HG02678 (cell line): ENCODE measurements at regions not wholly inside any gene's neighbourhood (a gene's known extent, or its start where the extent isn't known, plus 50 kb on each side); places are given as distances from the start of the nearest gene placed in this dataset.
"Not testable (repeated sequence)": the region's sequence is repeated elsewhere in the genome, so short reads cannot be mapped to it uniquely, and the experiment has no call there.

ENCODE experiments used
- ATAC-seq: cut with Tn5 transposase; IDR thresholded peaks from one replicate; pipeline ENCODE4 v1.9.1; 2021; ENCODE audit warnings: mild to moderate bottlenecking, moderate library complexity; ENCODE audit not compliant: unreplicated experiment

DNA sequence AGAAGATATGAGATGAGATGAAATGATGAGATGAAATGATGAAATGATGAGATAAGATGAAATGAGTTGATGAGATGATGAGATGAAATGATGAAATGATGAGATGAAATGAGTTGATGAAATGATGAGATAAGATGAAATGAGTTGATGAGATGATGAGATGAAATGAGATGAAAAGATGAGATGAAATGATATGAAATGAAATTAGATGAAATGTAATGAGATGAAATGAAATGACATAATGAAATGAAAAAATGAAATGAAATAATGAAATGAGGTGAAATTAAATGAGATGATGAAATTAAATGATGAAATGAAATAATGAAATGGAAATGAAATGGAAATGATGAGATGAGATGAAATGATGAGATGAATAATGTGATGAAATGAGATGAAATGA lies 231.6 kb downstream of the GOLGA6L6 start:
- ATAC-seq = not testable (repeated sequence)

DNA sequence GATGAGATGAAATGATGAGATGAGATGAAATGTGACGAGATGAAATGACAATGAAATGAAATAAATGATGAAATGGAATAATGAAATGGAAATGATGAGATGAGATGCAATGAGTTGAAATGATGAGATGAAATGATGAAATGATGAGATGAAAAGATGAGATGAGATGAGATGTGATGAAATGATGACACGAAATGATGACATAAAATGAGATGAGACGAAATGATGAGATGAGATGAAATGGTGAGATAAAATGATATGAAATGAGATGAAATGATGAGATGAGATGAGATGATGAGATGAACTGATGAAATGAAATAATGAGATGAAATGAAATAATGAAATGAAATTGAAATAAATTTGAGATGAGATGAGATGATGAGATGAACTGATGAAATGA lies 232.2 kb downstream of the GOLGA6L6 start:
- not testable (repeated sequence) for ATAC-seq

DNA sequence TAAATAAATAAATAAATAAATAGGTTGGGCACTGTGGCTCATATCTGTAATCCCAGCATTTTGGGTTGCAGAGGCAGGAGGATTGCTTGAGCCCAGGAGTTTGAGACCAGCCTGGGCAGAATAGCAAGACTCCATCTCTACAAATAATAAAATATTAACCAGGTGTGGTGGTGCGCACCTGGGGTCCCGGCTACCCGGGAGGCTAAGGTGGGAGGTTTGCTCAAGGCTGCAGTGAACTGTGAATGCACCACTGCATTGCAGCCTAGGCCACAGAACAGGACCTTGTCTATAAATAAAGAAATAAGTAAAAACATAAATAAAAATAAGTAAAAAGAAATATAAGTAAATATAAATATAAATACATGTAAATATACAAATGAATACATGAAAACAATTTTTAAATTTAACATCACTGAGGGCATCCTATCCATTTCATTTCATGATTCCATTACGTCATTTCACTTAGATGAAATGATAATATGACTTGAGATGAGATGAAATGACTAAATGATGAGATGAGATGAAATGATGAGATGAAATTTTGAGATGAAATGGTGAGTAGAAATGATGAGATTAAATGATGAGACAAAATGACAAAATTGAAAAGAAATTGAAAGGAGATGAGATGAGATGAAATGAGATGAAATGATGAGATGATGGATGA lies 233.4 kb downstream of the GOLGA6L6 start:
- not testable (repeated sequence) for ATAC-seq

DNA sequence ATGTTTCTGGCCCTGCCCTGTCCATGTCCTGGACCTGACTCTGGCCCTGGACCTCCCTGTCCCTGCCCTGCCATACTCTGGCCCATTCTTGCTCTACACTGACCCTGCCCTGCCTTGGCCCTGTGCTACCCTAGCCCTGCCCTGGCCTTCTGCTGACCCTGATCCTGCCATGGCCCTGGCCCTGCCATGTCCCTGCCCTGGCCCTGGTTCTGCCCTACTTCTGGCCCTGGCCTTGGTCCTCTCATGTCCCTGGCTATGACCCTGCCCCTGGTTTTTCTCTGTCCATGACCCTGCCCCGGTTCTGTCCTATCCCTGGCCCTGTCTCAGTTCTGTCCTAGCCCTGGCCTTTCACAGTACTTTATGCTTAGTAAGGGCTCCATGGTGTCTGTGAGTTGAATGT lies 234.5 kb downstream of the GOLGA6L6 start:
- not testable (repeated sequence) for ATAC-seq

DNA sequence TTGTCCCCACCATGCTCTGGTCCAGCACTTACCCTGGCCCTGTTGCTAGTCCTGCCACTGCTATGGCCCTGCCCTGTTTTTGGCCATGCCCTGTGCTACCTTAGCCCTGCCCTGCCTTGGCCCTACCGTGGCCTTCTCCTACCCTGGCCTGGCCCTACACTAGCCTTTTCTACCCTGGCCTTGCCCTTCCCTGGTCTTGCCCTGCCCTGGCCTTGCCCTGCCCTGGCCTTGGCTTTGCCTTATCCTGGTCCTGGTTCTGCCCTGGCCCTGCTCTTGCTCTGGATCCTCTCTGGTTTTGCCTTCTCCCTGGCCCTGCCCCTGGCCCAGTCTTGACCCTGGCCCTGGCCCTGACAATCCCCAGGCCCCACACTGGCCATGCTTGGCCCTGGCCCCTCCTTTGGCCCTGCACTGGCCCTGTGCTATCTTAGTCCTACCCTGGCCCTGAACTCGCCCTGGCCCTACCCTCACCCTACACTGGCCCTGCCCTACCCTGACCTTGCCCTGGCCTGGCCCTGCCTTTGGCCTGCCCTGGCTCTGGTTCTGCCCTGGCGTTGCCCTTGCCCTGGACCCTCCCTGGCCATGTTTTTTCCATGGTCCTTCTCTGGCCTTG lies 235.0 kb downstream of the GOLGA6L6 start:
- ATAC-seq = not testable (repeated sequence)

DNA sequence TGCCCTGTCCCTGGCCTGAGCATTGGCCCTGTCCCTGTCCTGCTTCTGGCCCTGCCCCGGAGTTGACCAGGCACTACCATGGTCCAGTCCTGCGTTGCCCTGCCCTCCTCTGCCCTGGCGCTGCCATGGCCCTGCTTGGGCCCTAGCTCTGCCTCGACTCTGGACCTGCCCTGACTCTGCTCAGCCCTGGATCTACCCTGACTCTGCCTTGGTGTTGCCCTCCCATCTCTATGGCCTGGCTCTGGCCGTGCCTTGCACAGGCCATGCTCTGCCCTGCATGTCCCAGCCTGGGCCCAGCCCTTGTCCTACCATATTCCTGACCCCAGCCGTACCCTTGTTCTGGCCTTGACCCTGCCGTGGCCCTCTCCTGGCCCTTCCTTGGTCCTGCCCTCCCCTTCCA lies 235.7 kb downstream of the GOLGA6L6 start:
- not testable (repeated sequence) for ATAC-seq

DNA sequence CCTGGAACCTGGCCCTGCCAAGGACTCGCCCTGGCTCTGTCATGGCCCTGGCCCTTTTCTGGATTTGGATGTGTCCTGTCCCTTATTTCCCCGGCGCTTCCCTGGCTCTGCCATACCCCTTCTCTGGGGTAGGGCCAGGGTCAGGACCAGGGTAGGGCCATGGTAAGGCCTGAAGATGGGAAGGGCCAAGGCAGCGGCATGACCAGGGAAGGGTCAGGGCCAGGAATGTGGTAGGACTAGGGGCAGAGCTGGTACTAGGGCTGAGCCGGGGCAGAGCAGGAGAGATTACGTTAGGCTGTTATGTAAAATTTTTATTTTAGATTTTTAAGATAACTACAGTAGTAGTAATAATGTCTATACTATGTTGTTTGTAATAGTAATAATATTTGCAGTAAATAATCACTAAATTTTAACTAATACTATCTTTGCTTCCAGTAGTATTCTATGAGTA lies 236.6 kb downstream of the GOLGA6L6 start:
- not testable (repeated sequence) for ATAC-seq

DNA sequence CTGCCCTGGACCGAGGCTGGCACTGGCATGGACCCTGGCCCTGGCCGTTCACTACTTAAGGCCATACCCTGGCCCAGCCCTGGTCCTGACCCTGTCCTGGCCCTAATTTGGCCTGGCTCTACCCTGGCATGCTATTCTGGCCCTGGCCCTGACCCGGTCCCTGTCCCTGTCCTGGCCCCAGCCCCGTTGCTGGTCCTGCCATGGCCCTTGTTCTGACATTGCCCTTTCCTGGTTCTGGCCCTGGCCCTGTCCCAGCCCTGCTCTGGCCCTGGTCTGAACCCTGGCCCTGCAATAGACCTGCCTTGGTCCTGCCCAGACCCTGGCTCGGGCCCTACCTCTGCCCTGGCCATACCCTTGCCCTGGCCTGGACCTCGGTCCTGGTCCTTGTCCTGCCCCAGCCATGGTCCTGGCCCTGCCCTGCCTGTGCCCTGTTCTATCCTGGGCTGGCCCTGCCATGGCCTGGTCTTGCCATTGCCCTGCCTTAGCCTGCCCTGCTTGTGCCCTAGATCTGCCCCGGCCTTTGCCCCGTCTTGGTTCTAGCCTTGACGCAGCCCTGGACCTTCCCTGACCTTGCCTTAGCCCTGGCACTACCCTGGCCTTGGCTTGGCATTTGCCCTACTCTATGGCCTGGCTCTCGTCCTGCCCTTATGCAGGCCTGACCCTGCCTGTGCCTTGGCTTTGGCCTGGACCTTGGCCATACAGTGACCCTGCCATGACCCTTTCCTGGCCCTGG lies 237.2 kb downstream of the GOLGA6L6 start:
- ATAC-seq = not testable (repeated sequence)

DNA sequence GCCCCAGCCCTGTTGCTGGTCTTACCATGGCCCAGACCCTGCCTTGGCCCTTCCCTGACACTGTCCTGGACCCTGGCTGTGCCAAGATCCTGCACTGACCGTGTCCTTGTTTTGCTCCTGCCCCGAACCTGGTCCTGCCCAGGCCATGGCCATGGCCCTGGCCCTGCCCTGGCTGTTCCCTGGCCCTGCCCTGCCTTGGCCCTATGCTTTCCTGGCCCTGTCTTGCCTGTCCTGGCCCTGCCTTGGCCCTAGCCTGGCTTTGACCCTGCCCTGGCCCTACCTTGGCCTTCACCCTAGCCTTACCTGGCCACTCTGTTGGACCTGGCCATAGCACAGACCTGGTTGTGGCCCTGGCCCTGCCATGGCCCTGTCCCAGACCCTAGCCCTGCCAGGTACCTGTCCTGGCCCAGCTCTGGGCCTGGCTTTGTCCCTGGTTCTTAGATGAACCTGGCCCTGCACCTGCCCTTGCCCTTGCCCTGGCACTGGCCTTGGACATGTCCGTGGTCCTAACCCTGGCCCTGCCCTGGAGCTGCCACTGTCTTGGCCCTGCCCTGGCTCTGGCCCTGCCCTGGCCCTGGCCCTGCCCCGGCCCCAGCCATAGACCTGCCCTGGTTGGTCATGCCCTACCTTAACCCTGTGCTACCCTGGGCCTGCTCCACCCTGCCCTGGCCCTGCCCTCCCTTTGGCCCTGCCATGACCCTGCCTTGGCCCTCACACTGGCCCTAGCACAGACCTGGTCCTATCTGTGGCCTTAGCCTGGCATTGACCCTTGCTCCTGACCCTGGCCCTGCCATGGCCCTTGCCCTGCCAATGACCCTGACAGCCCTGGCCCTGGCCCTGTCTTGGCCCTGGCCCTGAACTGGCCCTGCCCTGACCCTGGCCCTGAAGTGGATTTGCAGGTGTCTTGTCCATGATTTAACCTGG lies 238.1 kb downstream of the GOLGA6L6 start:
- not testable (repeated sequence) for ATAC-seq

DNA sequence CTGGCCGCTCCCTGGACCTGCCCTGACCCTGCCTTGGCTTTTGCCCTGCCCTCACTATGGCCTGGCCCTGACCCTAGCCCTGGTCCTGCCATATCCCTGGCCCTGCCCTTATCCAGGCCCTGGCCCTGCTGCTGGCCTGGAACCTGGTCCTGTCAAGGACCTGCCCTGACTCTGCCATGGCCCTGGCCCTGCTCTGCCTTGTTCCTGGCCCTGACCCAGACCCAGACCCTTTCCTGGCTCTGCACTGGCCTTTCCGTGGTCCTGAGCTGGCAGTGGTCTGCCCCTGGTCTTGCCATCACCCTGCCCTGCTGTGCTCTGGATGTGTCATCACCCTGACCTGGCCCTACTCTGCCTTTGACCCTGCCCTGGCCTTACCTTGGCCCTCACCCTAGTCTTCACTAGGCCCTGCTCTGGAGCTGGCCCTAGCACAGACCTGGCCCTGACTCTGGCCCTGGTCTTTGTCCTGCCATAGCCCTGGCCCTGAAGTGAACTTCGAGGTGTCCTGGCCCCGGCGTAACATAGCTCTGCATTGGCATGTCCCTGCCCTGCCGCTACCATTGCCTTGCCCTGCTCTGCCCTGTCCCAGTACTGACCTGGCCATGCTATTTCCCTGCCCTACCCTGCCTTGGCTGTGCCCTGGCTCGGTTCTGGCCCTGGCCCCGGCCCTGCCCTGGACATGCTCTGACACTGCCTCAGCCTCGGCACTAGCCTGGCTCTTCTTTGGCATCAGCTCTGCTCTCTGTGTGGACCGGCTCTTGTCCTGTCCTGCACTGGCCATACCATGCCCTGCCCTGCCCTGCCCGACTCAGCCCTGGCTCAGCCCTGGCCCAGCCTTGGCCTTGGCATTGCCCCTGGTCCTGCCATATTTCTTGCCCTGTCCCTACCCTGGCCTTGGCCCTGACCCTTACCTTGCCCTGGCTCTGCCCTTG lies 239.2 kb downstream of the GOLGA6L6 start:
- ATAC-seq = not testable (repeated sequence)

DNA sequence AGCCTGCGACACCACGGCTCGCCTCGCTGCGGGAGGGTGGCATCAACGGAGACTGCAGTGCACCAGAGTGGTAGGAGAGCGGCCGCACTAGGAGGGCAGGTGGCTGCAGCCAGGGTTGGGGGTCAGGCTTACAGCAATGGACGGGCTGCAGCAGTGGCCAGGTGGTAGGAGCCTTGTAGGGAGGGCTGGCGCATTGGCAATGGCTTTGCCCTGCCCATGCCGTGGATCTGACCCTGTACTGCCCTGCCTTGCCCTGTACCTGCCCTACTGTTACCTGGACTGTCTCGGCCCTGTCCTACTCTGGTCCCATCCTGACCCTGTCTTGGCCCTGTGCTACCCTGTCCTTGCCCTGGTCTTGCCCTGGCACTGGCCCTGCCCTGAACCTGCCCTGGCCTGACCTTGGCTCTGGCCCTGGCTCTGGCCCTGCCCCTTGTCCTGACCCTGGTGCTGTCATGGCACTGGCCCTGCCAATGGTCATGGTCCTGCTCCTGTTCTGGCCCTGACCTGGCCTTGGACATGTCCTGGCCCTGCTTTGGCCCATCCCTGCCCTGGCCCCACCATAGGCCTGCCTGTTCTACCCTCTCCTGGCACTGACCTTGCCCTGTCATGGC lies 240.0 kb downstream of the GOLGA6L6 start:
- not testable (repeated sequence) for ATAC-seq

DNA sequence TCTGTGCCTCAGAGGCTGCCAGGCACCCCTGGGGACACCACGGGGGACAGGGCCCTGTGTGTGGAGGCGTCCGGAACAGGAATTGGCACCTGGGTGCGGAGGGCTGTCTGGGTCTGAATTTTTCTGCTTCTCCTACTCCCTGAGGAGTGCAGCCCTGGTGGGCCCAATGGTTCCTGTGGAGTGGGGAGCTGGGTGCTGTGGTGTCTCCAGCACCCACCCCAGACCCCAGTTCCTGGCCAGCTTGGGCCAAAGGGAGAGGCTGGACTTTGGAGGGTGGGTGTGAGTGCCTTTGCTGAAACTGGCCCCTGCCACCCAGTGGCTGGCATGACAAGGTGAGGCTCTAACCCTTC lies 240.6 kb downstream of the GOLGA6L6 start:
- ATAC-seq = not testable (repeated sequence)

DNA sequence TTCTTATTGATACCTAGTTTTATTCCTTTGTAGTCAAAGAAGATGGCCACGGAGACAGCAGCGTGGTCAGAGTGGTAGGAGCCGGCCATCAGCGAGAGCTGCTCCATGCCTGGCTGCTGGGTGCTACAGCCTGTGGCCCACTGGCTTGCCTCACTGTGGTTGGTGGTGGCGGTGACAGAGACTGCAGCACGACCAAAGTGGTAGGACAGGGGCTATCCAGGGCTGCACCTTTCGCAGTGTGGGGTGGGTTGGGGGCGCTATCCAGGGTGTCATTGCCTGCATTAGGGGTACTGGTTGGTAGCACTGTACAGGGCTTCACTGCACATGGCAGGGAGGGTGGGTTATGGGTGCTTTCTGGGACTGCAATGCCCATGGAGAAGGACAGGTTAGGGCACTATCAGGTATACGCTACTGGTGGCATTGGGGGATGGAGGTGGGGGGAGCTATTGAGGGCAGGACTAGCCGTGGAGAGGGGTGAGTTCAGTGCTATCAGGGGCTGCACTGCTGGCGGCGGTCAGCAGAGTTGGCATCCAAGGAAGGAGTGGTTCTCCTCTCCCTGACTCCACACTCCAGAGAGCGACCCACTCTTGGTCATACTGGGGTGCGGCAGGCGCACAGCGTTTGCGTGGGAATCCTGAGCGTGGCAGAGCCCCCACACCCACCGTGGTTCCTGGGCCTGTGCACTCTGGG lies 241.1 kb downstream of the GOLGA6L6 start:
- ATAC-seq = not testable (repeated sequence)

DNA sequence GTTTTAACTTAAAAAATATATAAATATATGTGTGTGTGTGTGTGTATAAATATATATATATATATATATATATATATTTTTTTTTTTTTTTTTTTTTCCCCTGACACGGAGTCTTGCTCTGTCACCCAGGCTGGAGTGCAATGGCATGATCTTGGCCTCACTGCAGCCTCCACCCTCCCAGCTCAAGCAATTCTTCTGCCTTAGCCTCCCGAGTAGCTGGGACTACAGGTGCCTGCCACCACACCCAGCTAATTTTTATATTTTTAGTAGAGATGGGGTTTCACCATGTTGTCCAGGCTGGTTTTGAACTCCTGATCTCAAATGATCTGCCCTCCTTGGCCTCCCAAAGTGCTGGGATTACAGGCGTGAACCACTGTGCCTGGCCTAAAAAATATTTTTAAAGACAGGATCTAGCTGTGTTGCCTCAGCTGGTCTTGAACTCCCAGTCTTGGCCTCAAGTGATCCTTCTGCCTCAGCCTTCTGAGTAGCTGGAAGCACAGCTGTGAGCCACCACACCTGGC lies 243.9 kb downstream of the GOLGA6L6 start:
- not testable (repeated sequence) for ATAC-seq

DNA sequence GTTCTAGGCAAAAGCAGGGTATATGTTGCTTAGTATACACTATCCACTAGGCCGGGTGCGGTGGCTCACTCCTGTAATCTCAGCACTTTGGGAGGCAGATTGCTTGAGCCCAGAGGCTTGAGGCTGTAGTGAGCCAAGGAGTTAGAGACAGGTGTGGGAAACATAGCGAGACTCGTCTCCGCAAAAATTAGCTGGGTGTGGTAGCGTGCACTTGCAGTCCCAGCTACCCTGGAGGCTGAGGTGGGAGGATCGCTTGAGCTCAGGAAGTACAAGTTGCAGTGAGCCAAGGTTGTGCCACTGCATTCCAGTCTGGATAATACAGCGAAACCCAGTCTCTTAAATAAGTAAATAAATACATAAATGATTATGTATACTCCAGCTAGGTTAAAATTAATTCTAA lies 245.3 kb downstream of the GOLGA6L6 start:
- not testable (repeated sequence) for ATAC-seq

DNA sequence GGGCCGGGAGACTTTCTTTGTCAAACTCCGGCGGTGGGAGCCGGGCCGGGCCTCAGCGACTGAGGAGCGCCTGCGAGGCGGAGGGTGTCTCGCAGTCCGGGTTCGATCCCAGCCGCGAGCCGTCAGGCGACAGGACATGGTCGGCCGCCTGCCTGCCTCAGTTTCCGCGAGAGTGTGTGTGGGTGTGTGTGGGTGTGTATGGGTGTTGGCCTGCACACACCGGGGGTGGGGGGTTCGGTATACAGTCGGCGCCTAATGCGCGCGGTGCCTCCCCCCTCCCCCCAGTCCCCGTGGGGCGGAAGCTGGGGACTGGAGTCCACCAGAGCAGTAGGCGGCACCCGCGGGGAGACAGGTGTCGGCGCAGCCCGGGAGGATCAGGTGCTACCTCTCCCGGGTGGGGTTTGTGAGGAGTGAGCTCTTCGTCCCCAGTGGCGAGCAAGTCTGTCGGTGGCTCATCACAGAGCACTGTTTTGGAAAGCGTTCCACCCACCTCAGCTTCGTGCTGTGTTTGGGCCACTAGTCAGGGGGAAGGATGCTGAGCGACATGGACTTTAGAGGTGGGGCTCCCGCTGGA lies 246.3 kb downstream of the GOLGA6L6 start:
- ATAC-seq = no peak

DNA sequence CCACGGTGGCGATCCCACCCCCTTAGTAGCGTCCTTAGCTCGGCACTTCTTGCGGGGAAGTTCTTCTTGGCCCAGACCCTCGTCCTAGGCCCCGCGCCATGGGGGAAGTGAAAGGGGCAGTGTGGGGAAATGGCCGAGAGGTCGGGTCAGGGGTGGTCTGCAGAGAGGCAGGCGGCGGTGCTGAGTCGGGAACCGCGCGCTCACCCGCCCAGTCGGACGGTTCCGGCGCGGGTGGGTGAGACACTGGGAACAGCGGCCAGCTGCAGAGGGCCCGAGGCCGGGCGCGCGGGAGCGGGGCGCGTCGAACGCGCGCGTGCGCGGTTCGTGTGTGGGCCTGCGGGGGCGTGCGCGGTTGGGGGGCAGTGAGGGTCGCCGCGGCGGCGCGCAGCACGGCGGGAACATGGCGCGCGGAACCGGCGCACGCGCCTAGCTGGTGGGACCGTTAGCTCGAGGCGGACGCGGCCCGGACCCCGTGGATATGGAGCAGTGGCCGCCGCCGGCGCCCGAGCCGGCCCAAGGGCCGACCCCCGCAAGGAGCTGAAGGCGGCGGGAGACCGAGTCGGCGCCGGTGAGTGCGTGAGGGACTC lies 246.9 kb downstream of the GOLGA6L6 start:
- no peak for ATAC-seq
